ENCODE measurements at regions not wholly inside any gene's neighbourhood (a gene's known extent, or its start where the extent isn't known, plus 50 kb on each side); places are given as distances from the start of the nearest gene placed in this dataset.

DNA sequence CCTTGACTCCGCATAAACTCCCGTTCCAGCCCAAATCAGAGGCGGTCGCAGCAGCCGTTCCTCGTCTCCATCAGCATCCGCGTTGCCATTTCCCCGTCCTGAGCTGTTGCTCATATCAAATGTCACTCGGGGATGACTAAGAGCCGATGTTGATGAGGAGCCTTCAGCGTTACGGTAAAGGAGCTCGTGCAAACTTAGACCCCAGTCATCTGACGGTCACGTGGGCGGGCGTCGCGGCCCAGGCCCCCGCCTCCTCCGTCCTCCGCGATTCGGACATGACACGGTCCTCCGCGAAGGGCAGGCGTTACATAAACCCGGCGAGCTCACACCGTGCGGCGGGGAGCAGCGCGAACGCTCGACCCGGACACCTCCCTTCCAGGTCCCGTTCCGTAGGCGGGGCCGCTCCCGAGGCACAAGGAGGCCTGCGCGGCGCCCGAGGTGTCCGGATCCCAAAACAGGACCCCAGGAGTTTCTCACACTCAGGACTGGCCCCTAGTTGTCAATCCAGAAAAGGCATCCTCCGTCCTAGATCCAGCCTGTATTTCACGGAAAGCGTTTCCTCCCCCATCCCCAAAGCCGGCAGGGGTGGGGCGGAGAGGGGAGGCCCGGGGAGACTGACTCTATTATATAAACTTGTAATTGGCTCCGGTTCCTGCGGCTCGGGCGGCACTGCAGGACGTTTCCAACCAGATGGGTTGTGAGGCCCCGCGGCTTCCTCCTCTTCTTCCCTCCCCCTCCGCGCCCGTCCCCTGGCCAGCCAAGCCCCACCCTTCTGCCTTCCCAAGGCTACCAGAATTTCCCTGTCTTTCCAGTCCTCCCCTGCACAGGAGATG is 100.0 kb upstream of the IGF1R start:
- Histone ChIP-seq H3K4me2 (ENCODE audit: low read length) (peak overlapping the region; percentile 95), H4K20me1 (ENCODE audit: insufficient read depth, low read length) (no peaks in the 10 kb centered on the region), H2AFZ (ENCODE audit: low read depth, low read length) (peak overlapping the region; percentile 97), H3K4me3 (ENCODE audit: insufficient read depth, low read depth, low read length) (peak overlapping the region; percentile 64), H3K9ac (ENCODE audit: low read length) (peak overlapping the region; percentile 58), H3K79me2 (ENCODE audit: insufficient read depth, low read length) (no peaks in the 10 kb centered on the region), H3K9me3 (ENCODE audit: insufficient read depth, low read depth, low read length) (no peaks in the 10 kb centered on the region), H3K27me3 (ENCODE audit: insufficient read depth, low read length) (no peaks in the 10 kb centered on the region), H3K36me3 (ENCODE audit: insufficient read depth, low read length) (no peaks in the 10 kb centered on the region), H3K4me1 (ENCODE audit: insufficient read depth, low read length) (peaks cover 7% of the 10 kb centered on the region), H3K27ac (ENCODE audit: low read depth, low read length) (peak overlapping the region; percentile 42)
- H3K9me3 Mint-ChIP-seq (ENCODE audit: unreplicated experiment) = peaks cover under 1% of the 10 kb centered on the region
- H3K4me1 Mint-ChIP-seq (ENCODE audit: low read depth, unreplicated experiment) = peaks cover 14% of the 10 kb centered on the region
- no peak for FAIRE-seq
- H3K36me3 Mint-ChIP-seq (ENCODE audit: low read depth, unreplicated experiment) = peaks cover 5% of the 10 kb centered on the region
- TF ChIP-seq EZH2 (IDR thresholded peaks at IDR 0.05; ENCODE audit: insufficient read depth, low read length) = no peak
- TF ChIP-seq, protein P1, sequence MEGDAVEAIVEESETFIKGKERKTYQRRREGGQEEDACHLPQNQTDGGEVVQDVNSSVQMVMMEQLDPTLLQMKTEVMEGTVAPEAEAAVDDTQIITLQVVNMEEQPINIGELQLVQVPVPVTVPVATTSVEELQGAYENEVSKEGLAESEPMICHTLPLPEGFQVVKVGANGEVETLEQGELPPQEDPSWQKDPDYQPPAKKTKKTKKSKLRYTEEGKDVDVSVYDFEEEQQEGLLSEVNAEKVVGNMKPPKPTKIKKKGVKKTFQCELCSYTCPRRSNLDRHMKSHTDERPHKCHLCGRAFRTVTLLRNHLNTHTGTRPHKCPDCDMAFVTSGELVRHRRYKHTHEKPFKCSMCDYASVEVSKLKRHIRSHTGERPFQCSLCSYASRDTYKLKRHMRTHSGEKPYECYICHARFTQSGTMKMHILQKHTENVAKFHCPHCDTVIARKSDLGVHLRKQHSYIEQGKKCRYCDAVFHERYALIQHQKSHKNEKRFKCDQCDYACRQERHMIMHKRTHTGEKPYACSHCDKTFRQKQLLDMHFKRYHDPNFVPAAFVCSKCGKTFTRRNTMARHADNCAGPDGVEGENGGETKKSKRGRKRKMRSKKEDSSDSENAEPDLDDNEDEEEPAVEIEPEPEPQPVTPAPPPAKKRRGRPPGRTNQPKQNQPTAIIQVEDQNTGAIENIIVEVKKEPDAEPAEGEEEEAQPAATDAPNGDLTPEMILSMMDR (IDR thresholded peaks at IDR 0.05; ENCODE audit: insufficient read depth, low read depth, low read length) = no peak
- peak; percentile 50 for DNase-seq (ENCODE audit: low read depth)
- H3K27me3 Mint-ChIP-seq (ENCODE audit: low read depth, unreplicated experiment) = peaks cover 6% of the 10 kb centered on the region
- peak overlapping the region; percentile 93 for H3K4me3 Mint-ChIP-seq (ENCODE audit: unreplicated experiment)
- peak overlapping the region; percentile 97 for H3K27ac Mint-ChIP-seq (ENCODE audit: unreplicated experiment)

DNA sequence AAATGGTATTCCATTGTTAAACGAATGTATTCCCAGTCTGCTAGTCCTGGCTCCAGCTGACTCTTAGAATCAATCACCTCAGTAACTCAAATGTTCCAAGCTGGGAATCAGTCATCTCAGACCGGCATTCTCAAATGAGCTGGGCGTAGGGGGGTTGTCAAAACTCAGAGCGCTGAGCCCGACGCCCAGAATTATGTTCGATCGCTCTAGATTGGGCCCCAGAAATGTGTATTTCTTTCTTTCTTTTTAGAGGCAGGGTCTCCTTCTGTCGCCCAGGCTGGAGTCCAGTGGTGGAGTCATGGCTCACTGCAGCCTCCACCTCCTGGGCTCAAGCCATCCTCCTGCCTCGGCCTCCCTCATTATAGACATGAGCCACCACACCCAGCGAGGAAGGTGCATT is 99.3 kb upstream of the IGF1R start:
- H3K27me3 Mint-ChIP-seq (ENCODE audit: low read depth, unreplicated experiment) = peaks cover 6% of the 10 kb centered on the region
- peak overlapping the region; percentile 66 for H3K27ac Mint-ChIP-seq (ENCODE audit: unreplicated experiment)

More for the DNA sequence above, 99.3 kb upstream of the IGF1R start:
- Histone ChIP-seq H3K9ac (ENCODE audit: low read length) (peak overlapping the region; percentile 58), H3K4me2 (ENCODE audit: low read length) (peak overlapping the region; percentile 95), H3K4me3 (ENCODE audit: insufficient read depth, low read depth, low read length) (no peak overlapping the region), H3K4me1 (ENCODE audit: insufficient read depth, low read length) (peaks cover 7% of the 10 kb centered on the region), H3K27me3 (ENCODE audit: insufficient read depth, low read length) (no peaks in the 10 kb centered on the region), H3K36me3 (ENCODE audit: insufficient read depth, low read length) (no peaks in the 10 kb centered on the region), H4K20me1 (ENCODE audit: insufficient read depth, low read length) (no peaks in the 10 kb centered on the region), H3K79me2 (ENCODE audit: insufficient read depth, low read length) (no peaks in the 10 kb centered on the region), H3K9me3 (ENCODE audit: insufficient read depth, low read depth, low read length) (no peaks in the 10 kb centered on the region), H3K27ac (ENCODE audit: low read depth, low read length) (no peak overlapping the region), H2AFZ (ENCODE audit: low read depth, low read length) (peak overlapping the region; percentile 97)
- Mint-ChIP-seq H3K9me3 (ENCODE audit: unreplicated experiment) (peaks cover 2% of the 10 kb centered on the region), H3K36me3 (ENCODE audit: low read depth, unreplicated experiment) (peaks cover 5% of the 10 kb centered on the region), H3K4me1 (ENCODE audit: low read depth, unreplicated experiment) (peaks cover 14% of the 10 kb centered on the region), H3K4me3 (ENCODE audit: unreplicated experiment) (peak overlapping the region; percentile 93)
- DNase-seq (ENCODE audit: low read depth) (no peak), FAIRE-seq (no peak)
- TF ChIP-seq EZH2 (IDR thresholded peaks at IDR 0.05; ENCODE audit: insufficient read depth, low read length) = no peak
- TF ChIP-seq, protein P1 (IDR thresholded peaks at IDR 0.05; ENCODE audit: insufficient read depth, low read depth, low read length) = no peak
